HepG2 (cell line): ENCODE measurements at regions not wholly inside any gene's neighbourhood (a gene's known extent, or its start where the extent isn't known, plus 50 kb on each side); places are given as distances from the start of the nearest gene placed in this dataset.

Source experiments
- ATF7 ChIP-seq, 2 experiments: fragments of 450-650 bp in 1 of 2; sonication (generic) in 1 of 2; formaldehyde crosslinking in 1 of 2; IDR thresholded peaks; 2 replicates each; pipeline versions ENCODE4 v1.4.0 to v1.6.1; 2016 to 2020; ENCODE audit warnings: antibody characterized with exemption in 1 of 2, mild to moderate bottlenecking in 1 of 2, missing genetic modification reagents in 1 of 2
- BRCA1 ChIP-seq: sonication (generic); formaldehyde crosslinking; IDR thresholded peaks from 2 replicates; pipeline ENCODE4 v1.4.0; 2020; ENCODE audit warnings: missing genetic modification reagents
- CAMTA2 ChIP-seq: sonication (generic); formaldehyde crosslinking; IDR thresholded peaks from 2 replicates; pipeline ENCODE4 v1.4.0; 2020; ENCODE audit warnings: mild to moderate bottlenecking, missing genetic modification reagents, borderline replicate concordance
- HOXA9 ChIP-seq: sonication (generic); formaldehyde crosslinking; IDR thresholded peaks from 2 replicates; pipeline ENCODE4 v1.8.1; 2022; ENCODE audit warnings: missing genetic modification reagents, mild to moderate bottlenecking, moderate library complexity, borderline replicate concordance
- JUN ChIP-seq: sonication (generic); formaldehyde crosslinking; IDR thresholded peaks from 2 replicates; pipeline ENCODE4 v1.4.0; 2020; ENCODE audit warnings: mild to moderate bottlenecking, missing genetic modification reagents
- KLF11 ChIP-seq: IDR thresholded peaks from 2 replicates; pipeline ENCODE4 v1.6.1; 2016; ENCODE audit warnings: missing compliant biosample characterization
- MTF2 ChIP-seq: sonication (generic); formaldehyde crosslinking; IDR thresholded peaks from 2 replicates; pipeline ENCODE4 v1.5.0; 2020; ENCODE audit warnings: missing genetic modification reagents, borderline replicate concordance
- POLR2A ChIP-seq, 2 experiments: IDR thresholded peaks; 2 replicates each; pipeline ENCODE4 v1.6.1; 2011; ENCODE audit warnings: low read depth in 2 of 2, low read length in 2 of 2, mild to moderate bottlenecking in 1 of 2, moderate library complexity in 1 of 2; ENCODE audit not compliant: insufficient read depth in 1 of 2
- SNAPC2 ChIP-seq: sonication (generic); formaldehyde crosslinking; IDR thresholded peaks from 2 replicates; pipeline ENCODE4 v1.8.1; 2022; ENCODE audit warnings: mild to moderate bottlenecking, missing genetic modification reagents
- YY1 ChIP-seq: IDR thresholded peaks from 2 replicates; pipeline ENCODE4 v1.6.1; 2011; ENCODE audit warnings: low read length, low read depth, moderate library complexity, mild to moderate bottlenecking; ENCODE audit not compliant: insufficient read depth, insufficient replicate concordance
- ZNF441 ChIP-seq: sonication (generic); formaldehyde crosslinking; IDR thresholded peaks from 2 replicates; pipeline ENCODE4 v1.7.0; 2021; ENCODE audit warnings: missing genetic modification reagents, borderline replicate concordance
- ZNF577 ChIP-seq: sonication (generic); formaldehyde crosslinking; IDR thresholded peaks from 2 replicates; pipeline ENCODE4 v1.4.0; 2020; ENCODE audit warnings: mild to moderate bottlenecking, low read depth, missing genetic modification reagents, borderline replicate concordance
- TF ChIP-seq, protein P1 (sequence below): sonication (generic); formaldehyde crosslinking; IDR thresholded peaks from 2 replicates; pipeline ENCODE4 v1.9.0; 2022; ENCODE audit warnings: missing genetic modification reagents, mild to moderate bottlenecking, borderline replicate concordance
- TF ChIP-seq, protein P2 (sequence below): sonication (generic); formaldehyde crosslinking; IDR thresholded peaks from 2 replicates; pipeline ENCODE4 v1.5.0; 2020; ENCODE audit warnings: mild to moderate bottlenecking, missing genetic modification reagents, moderate library complexity

DNA sequence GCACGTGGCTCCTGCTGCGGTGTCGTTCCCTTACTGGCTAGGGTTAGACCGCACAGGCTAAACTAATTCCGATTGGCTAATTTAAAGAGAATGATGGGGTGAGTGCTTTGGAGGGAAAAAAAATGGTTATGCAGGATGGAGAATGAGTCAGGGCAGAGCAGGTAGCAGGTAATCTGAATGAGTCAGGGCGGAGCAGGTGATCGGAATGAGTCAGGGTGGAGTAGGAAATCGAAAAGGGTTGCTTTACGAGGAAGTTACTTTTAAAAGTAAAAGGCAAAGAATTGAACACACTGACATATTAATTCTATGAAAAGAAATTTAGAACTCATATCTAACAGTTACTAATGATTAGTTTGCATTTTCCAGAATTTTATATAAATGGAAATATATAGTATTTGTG lies 335.5 kb downstream of the FOXO1 start:
- TF ChIP-seq KLF11: no peak
- no peak for TF ChIP-seq POLR2A (IDR thresholded peaks at IDR 0.05; ENCODE audit: insufficient read depth in 1 of 2, low read depth in 2 of 2, low read length in 2 of 2)
- TF ChIP-seq BRCA1: no peak
- TF ChIP-seq ZNF441 (CRISPR knock-in tag): no peak
- TF ChIP-seq ATF7 (IDR thresholded peaks at IDR 0.05): no peak
- TF ChIP-seq ATF7 (CRISPR knock-in tag; IDR thresholded peaks at IDR 0.05): no peak
- TF ChIP-seq SNAPC2 (CRISPR knock-in tag): no peak
- TF ChIP-seq CAMTA2 (CRISPR knock-in tag): no peak
- TF ChIP-seq ZNF577 (CRISPR knock-in tag): no peak
- TF ChIP-seq MTF2 (CRISPR knock-in tag): no peak
- TF ChIP-seq, protein P1, sequence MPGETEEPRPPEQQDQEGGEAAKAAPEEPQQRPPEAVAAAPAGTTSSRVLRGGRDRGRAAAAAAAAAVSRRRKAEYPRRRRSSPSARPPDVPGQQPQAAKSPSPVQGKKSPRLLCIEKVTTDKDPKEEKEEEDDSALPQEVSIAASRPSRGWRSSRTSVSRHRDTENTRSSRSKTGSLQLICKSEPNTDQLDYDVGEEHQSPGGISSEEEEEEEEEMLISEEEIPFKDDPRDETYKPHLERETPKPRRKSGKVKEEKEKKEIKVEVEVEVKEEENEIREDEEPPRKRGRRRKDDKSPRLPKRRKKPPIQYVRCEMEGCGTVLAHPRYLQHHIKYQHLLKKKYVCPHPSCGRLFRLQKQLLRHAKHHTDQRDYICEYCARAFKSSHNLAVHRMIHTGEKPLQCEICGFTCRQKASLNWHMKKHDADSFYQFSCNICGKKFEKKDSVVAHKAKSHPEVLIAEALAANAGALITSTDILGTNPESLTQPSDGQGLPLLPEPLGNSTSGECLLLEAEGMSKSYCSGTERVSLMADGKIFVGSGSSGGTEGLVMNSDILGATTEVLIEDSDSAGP (CRISPR knock-in tag): no peak
- no peak for TF ChIP-seq JUN (CRISPR knock-in tag)
- TF ChIP-seq, protein P2, sequence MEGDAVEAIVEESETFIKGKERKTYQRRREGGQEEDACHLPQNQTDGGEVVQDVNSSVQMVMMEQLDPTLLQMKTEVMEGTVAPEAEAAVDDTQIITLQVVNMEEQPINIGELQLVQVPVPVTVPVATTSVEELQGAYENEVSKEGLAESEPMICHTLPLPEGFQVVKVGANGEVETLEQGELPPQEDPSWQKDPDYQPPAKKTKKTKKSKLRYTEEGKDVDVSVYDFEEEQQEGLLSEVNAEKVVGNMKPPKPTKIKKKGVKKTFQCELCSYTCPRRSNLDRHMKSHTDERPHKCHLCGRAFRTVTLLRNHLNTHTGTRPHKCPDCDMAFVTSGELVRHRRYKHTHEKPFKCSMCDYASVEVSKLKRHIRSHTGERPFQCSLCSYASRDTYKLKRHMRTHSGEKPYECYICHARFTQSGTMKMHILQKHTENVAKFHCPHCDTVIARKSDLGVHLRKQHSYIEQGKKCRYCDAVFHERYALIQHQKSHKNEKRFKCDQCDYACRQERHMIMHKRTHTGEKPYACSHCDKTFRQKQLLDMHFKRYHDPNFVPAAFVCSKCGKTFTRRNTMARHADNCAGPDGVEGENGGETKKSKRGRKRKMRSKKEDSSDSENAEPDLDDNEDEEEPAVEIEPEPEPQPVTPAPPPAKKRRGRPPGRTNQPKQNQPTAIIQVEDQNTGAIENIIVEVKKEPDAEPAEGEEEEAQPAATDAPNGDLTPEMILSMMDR: no peak
- no peak for TF ChIP-seq HOXA9
- no peak for TF ChIP-seq YY1
